Sigmoid colon (tissue), 6 donors: ENCODE measurements at regions not wholly inside any gene's neighbourhood (a gene's known extent, or its start where the extent isn't known, plus 50 kb on each side); places are given as distances from the start of the nearest gene placed in this dataset.

Experiments used
- DNase-seq: peaks from one replicate; pipeline ENCODE4 v3.0.0-alpha.2; 2019
- H3K27ac ChIP-seq, 4 donors: fragments of 200-600 bp; sonication (generic); one replicate each; pipeline ENCODE4 v1.5.1; 2016 to 2019; ENCODE audit warnings: mild to moderate bottlenecking in 1 of 4
- H3K27me3 ChIP-seq, 3 donors: fragments of 200-600 bp; sonication (generic); one replicate each; pipeline ENCODE4 v1.5.1; 2019; ENCODE audit warnings: mild to moderate bottlenecking in 1 of 3
- H3K36me3 ChIP-seq, 4 donors: fragments of 200-600 bp; sonication (generic); one replicate each; pipeline ENCODE4 v1.5.1; 2016 to 2019
- H3K4me1 ChIP-seq, 4 donors: fragments of 200-600 bp; sonication (generic); one replicate each; pipeline ENCODE4 v1.5.1; 2017 to 2019
- H3K4me3 ChIP-seq, 4 donors: fragments of 200-600 bp; sonication (generic); one replicate each; pipeline ENCODE4 v1.5.1; 2017 to 2019; ENCODE audit warnings: mild to moderate bottlenecking in 2 of 4, moderate library complexity in 1 of 4
- H3K9me3 ChIP-seq, 4 donors: fragments of 200-600 bp in 3 of 4; sonication (generic) in 3 of 4; one replicate each; pipeline versions ENCODE4 v1.5.1 to v1.6.1; 2013 to 2019
- EP300 ChIP-seq, 4 donors: sonication (generic); formaldehyde crosslinking; IDR thresholded peaks; one replicate each; pipeline ENCODE4 v1.6.1; 2017; ENCODE audit warnings: antibody characterized with exemption in 4 of 4
- POLR2A ChIP-seq, 2 donors: fragments of 450-650 bp; IDR thresholded peaks; one replicate each; pipeline ENCODE4 v1.6.1; 2016; ENCODE audit warnings: antibody characterized with exemption in 2 of 2, mild to moderate bottlenecking in 2 of 2, moderate library complexity in 2 of 2
- POLR2AphosphoS5 ChIP-seq, 4 donors: sonication (generic); formaldehyde crosslinking; IDR thresholded peaks; one replicate each; pipeline ENCODE4 v1.6.1; 2017; ENCODE audit warnings: antibody characterized with exemption in 4 of 4
- WGBS, 2 donors: extraction: QIAGEN DNeasy Blood & Tissue Kit; methylation state at CpG; one replicate each; pipeline ENCODE4 v1.1.7; 2013; 5-methylcytosine and 5-hydroxymethylcytosine counted together
- intact Hi-C: fragments of 100-400 bp; cut with DNase I; formaldehyde crosslinking; loops from one replicate; pipeline ENCODE4 v1.15.1; 2023
- TF ChIP-seq, protein P1 (sequence below), 4 experiments: fragments of 450-650 bp in 3 of 4; fragments of 200-600 bp in 1 of 4; IDR thresholded peaks; one replicate each; pipeline ENCODE4 v1.5.1; 2016 to 2019; ENCODE audit warnings: antibody characterized with exemption in 4 of 4, mild to moderate bottlenecking in 3 of 4, moderate library complexity in 2 of 4
- donor health status: healthy with polysubstance abuse.
- donor health status: healthy.

DNA sequence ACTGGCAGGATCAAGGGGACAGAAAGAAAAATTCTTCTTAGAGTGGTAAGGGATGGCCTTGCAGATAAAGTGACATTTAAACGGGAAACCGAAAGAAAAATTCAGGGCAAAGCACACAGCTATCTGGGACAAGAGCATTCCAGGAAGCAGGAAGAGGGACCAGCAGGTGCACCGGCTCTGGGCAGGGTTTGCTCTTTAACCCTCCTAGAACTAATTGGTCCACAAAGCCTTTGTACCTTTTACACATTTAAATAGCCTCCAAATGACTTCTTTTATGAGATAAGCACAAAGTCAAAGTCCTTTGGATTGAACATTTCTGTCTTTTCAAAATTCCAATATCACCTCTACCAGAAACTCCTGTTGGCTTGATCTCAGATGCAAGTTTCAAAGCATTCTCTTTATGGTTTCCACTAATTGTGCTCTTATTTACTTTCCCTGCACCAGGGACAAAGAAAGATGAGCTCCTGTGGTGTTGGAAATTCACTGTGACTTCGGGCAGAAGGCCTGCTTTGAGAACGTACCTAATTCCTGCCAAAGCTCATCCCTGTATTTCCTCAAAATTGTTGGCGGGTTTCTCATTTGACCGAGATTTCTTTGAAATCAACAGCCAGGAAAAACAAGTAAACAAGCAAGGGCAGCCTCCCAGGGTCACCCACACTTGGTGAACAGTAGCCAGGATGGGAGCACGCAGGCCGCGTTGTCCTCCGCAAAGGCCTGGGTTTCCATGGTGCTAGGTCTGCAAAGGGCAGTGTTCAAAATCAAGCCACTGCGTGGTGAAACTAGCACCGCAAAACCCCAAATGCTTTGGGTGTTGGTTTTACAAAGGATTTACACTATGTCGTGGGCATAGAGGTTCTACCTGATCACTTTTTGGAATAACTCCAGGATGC is 98.6 kb downstream of the IRS2 start:
- H3K36me3 ChIP-seq: no peaks in the 10 kb centered on the region
- no peaks in the 10 kb centered on the region for H3K9me3 ChIP-seq
- intact Hi-C loops: no loop called here
- H3K27me3 ChIP-seq: no peaks in the 10 kb centered on the region
- no peak overlapping the region for H3K27ac ChIP-seq
- no peaks in the 10 kb centered on the region for H3K4me1 ChIP-seq
- no peak for TF ChIP-seq EP300 (IDR thresholded peaks at IDR 0.05)
- no peak for TF ChIP-seq POLR2A (IDR thresholded peaks at IDR 0.05)
- no peak for TF ChIP-seq POLR2AphosphoS5 (IDR thresholded peaks at IDR 0.05)
- H3K4me3 ChIP-seq: no peak overlapping the region
- DNase-seq: no peak
- WGBS, 2 donors: 44 to 78% methylated on average over 14 of the region's 14 CpGs

DNA sequence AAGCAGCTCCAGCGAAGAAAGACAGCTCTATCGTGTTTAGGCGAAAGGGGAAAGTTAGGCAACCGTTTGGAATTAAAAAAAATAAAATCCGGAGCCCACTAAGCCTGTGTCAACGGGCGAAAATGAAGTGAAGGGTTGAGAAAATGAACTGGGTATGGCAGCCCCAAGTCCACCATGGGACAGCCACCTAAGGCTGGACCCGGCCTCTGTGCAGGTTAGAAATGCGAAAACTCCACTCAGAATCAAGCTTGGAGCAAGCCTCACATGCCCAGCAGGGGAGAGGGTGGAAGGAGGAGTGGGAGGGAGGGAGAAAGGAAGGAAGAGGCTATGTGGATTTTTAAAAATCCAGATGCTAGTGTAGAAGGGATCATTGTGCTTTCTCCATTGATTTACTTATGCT is 101.2 kb downstream of the IRS2 start:
- Histone ChIP-seq H3K4me1 (no peaks in the 10 kb centered on the region), H3K9me3 (no peaks in the 10 kb centered on the region), H3K36me3 (no peaks in the 10 kb centered on the region), H3K27ac (no peak overlapping the region), H3K4me3 (no peak overlapping the region), H3K27me3 (no peaks in the 10 kb centered on the region)
- DNase-seq: no peak
- intact Hi-C loops: no loop called here
- WGBS, 2 donors: 20 to 63% methylated on average over 9 of the region's 9 CpGs
- no peak for TF ChIP-seq POLR2AphosphoS5 (IDR thresholded peaks at IDR 0.05)
- no peak for TF ChIP-seq POLR2A (IDR thresholded peaks at IDR 0.05)
- TF ChIP-seq, protein P1, sequence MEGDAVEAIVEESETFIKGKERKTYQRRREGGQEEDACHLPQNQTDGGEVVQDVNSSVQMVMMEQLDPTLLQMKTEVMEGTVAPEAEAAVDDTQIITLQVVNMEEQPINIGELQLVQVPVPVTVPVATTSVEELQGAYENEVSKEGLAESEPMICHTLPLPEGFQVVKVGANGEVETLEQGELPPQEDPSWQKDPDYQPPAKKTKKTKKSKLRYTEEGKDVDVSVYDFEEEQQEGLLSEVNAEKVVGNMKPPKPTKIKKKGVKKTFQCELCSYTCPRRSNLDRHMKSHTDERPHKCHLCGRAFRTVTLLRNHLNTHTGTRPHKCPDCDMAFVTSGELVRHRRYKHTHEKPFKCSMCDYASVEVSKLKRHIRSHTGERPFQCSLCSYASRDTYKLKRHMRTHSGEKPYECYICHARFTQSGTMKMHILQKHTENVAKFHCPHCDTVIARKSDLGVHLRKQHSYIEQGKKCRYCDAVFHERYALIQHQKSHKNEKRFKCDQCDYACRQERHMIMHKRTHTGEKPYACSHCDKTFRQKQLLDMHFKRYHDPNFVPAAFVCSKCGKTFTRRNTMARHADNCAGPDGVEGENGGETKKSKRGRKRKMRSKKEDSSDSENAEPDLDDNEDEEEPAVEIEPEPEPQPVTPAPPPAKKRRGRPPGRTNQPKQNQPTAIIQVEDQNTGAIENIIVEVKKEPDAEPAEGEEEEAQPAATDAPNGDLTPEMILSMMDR (IDR thresholded peaks at IDR 0.05): no peak
- no peak for TF ChIP-seq EP300 (IDR thresholded peaks at IDR 0.05)

DNA sequence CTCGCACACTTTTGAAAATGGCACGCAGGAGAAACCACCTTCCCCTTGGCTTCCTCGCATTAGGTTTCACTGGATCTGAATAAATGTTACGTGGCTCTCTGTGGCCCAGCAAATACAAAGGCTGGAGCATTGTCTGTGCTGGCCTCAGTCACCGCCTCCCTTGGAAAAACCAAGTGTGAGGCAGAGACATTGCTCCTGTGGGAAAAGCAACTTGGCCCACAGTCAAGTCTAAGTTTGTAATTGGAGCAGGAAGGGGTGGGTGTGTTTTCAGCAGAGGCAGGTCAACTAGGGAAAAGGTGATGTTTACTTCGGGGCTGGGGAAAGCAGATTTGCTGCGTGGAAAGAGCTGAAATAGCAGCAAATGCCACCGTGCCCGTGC is 101.6 kb downstream of the IRS2 start:
- no peak for TF ChIP-seq POLR2A (IDR thresholded peaks at IDR 0.05)
- Histone ChIP-seq H3K27ac (no peak overlapping the region), H3K9me3 (no peaks in the 10 kb centered on the region), H3K4me1 (no peaks in the 10 kb centered on the region), H3K4me3 (no peak overlapping the region), H3K27me3 (no peaks in the 10 kb centered on the region), H3K36me3 (no peaks in the 10 kb centered on the region)
- intact Hi-C loops: no loop called here
- WGBS, 2 donors: 14 to 61% methylated on average over 9 of the region's 9 CpGs
- DNase-seq: no peak

DNA sequence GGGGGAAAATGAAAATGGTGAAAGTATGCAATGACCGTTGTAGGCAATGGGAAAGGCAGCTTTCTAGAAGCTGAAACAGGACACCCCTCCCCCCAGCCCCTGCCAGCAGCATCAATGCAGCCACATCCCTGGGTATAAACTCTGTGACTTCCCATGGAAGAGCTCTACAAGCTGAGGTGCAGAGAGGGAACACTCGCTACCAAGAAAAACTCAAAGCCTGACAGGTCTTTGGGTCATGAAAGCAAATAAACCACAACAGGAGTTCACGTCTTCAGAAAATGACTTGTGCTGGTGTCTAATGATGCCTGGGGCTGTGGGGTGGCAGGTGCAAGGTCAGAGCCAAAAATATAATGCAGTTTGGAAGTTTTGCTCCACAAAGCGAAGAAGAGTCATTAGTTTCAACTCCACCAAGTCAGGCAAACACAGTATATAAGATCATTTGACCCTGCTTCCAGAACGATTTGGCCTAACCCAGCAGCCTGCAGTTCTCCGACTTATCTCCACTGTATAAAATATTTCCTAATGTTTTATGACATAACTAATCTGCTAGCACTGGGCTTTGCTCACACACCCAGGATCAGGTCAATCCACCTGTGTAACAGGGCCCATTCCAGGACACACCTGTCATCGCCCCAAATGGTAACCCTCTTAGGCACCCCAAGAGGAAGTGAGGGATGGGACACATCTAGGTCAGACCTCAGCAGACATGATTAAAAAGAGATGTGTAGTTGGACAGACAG is 102.1 kb downstream of the IRS2 start:
- H3K36me3 ChIP-seq: no peaks in the 10 kb centered on the region
- no peak for DNase-seq
- H3K9me3 ChIP-seq: no peaks in the 10 kb centered on the region
- H3K4me3 ChIP-seq: no peak overlapping the region
- H3K27me3 ChIP-seq: no peaks in the 10 kb centered on the region
- no peak overlapping the region for H3K27ac ChIP-seq
- intact Hi-C loops: no loop called here
- H3K4me1 ChIP-seq: no peaks in the 10 kb centered on the region
- no peak for TF ChIP-seq POLR2AphosphoS5 (IDR thresholded peaks at IDR 0.05)
- TF ChIP-seq, protein P1 (IDR thresholded peaks at IDR 0.05): no peak
- 20 to 63% methylated on average over 7 of the region's 7 CpGs for WGBS, 2 donors

DNA sequence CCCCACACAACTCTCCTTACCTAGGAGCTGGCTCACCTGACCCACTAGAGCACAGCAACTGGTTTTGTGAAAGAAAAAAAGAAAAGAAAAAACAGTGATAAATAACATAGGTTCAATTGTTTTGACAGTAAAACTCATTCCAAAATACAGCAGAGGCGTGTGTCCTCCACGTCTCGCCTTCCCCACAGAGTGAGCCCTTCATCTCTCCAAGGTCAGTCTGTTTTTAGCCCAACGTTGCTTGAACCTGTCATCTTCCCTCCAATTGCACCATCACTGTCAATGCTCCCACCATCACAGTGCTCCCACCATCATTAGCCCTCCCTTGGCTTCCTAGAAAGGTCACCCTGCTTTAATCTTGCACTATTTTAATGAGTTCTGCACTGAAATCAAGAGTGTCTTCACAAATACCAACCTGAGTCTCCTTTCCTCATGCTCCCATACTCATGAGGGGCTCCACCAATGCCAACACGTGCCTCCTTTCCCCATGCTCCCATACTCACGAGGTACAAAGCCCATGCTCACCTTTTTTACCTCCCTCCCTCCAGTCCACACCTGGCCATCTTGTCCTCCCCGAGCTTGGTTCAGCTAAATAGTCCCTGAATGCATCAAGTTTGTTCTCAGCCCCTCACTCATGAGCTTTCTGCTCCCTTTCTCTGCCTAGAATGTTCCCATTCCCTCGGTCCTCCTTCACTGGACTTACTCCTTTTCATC is 103.7 kb downstream of the IRS2 start:
- 85 to 87% methylated on average over 8 of the region's 8 CpGs for WGBS, 2 donors
- DNase-seq: no peak
- no peaks in the 10 kb centered on the region for H3K36me3 ChIP-seq
- H3K27me3 ChIP-seq: no peaks in the 10 kb centered on the region
- no peaks in the 10 kb centered on the region for H3K4me1 ChIP-seq
- H3K9me3 ChIP-seq: no peaks in the 10 kb centered on the region
- TF ChIP-seq POLR2AphosphoS5 (IDR thresholded peaks at IDR 0.05) (no peak), EP300 (IDR thresholded peaks at IDR 0.05) (no peak), POLR2A (IDR thresholded peaks at IDR 0.05) (no peak)
- TF ChIP-seq, protein P1 (IDR thresholded peaks at IDR 0.05): no peak
- H3K4me3 ChIP-seq: no peak overlapping the region
- H3K27ac ChIP-seq: no peak overlapping the region
- intact Hi-C loops: no loop called here
